Kidney (tissue), 13 donors: ENCODE measurements at regions not wholly inside any gene's neighbourhood (a gene's known extent, or its start where the extent isn't known, plus 50 kb on each side); places are given as distances from the start of the nearest gene placed in this dataset.

Experiments
- DNase-seq, 5 donors: peaks; one replicate each; pipeline ENCODE4 v3.0.0-alpha.2; 2013 to 2020
- FAIRE-seq: peaks from 2 replicates; lab custom pipeline; 2012; peaks lifted over from hg19 to GRCh38; lab: Jason Lieb, UNC
- H3K27ac ChIP-seq, 2 donors: one replicate each; pipeline ENCODE4 v1.7.0; 2013; ENCODE audit warnings: low read depth in 2 of 2, low read length in 2 of 2, inconsistent platforms in 1 of 2
- H3K27me3 ChIP-seq: one replicate; pipeline ENCODE4 v1.7.1; 2013; ENCODE audit warnings: low read length, inconsistent platforms; ENCODE audit not compliant: control insufficient read depth, insufficient read depth
- H3K36me3 ChIP-seq, 3 donors: one replicate each; pipeline versions ENCODE4 v1.7.0 to v1.7.1; 2013; ENCODE audit warnings: low read length in 3 of 3, control low read depth in 1 of 3, inconsistent platforms in 1 of 3; ENCODE audit not compliant: insufficient read depth in 3 of 3, control insufficient read depth in 2 of 3
- H3K4me1 ChIP-seq, 3 donors: one replicate each; pipeline versions ENCODE4 v1.7.0 to v1.7.1; 2013; ENCODE audit warnings: low read length in 3 of 3, inconsistent platforms in 1 of 3, low read depth in 1 of 3; ENCODE audit not compliant: control insufficient read depth in 2 of 3, insufficient read depth in 2 of 3
- H3K4me3 ChIP-seq, 3 donors: one replicate each; pipeline versions ENCODE4 v1.7.0 to v1.8.1; 2013; ENCODE audit warnings: low read length in 3 of 3, control low read depth in 1 of 3, inconsistent platforms in 1 of 3
- H3K9ac ChIP-seq, 3 donors: one replicate each; pipeline versions ENCODE4 v1.7.0 to v1.7.1; 2013; ENCODE audit warnings: low read length in 3 of 3, control low read depth in 1 of 3, inconsistent platforms in 1 of 3
- H3K9me3 ChIP-seq, 3 donors: one replicate each; pipeline versions ENCODE4 v1.7.0 to v1.7.1; 2013; ENCODE audit warnings: low read length in 3 of 3, control low read depth in 1 of 3, inconsistent platforms in 1 of 3; ENCODE audit not compliant: control insufficient read depth in 2 of 3, insufficient read depth in 1 of 3
- intact Hi-C: fragments of 100-400 bp; cut with DNase I; formaldehyde crosslinking; loops from one replicate; pipeline ENCODE4 v1.11.1; 2022
- TF ChIP-seq, protein P1 (sequence below): IDR thresholded peaks from 3 replicates; pipeline ENCODE4 v1.5.1; 2012; ENCODE audit warnings: mild to moderate bottlenecking, moderate library complexity, borderline replicate concordance; ENCODE audit not compliant: insufficient read depth; ENCODE audit errors: extremely low read depth
- donor health status: control.
- donor health status: control.
- donor health status: control.
- donor health status: control.
- donor health status: control.
- donor health status: DM: yes; HTN: yes; CAD: no.
- donor health status: Normal renal cell carcinoma (clear cell type).

DNA sequence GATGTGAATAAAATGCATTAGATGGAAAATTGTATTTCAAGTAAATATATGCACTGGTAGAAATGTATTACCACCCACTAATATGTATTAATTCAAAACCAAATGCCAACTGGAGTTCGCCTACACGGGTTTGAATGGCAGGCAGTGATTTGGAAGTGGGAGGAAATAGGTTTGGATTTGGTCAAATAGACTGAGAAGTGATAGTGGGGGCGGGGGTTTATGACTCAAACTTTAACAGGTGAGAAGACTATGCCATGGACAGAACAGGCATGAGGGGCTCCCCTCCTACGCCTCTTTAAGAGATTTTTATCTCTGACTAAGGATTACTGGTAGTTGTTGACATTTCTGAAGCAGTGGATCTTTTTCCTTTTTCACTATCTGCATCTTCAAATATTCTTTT lies 677.8 kb downstream of the NTRK3 start:
- intact Hi-C loops, result no loop called here
- Histone ChIP-seq H3K4me3 (no peak overlapping the region), H3K9ac (no peak overlapping the region), H3K27ac (no peak overlapping the region), H3K27me3 (no peaks in the 10 kb centered on the region), H3K4me1 (no peaks in the 10 kb centered on the region), H3K36me3 (no peaks in the 10 kb centered on the region), H3K9me3 (no peaks in the 10 kb centered on the region)
- FAIRE-seq, result no peak
- DNase-seq, result no peak
- TF ChIP-seq, protein P1, sequence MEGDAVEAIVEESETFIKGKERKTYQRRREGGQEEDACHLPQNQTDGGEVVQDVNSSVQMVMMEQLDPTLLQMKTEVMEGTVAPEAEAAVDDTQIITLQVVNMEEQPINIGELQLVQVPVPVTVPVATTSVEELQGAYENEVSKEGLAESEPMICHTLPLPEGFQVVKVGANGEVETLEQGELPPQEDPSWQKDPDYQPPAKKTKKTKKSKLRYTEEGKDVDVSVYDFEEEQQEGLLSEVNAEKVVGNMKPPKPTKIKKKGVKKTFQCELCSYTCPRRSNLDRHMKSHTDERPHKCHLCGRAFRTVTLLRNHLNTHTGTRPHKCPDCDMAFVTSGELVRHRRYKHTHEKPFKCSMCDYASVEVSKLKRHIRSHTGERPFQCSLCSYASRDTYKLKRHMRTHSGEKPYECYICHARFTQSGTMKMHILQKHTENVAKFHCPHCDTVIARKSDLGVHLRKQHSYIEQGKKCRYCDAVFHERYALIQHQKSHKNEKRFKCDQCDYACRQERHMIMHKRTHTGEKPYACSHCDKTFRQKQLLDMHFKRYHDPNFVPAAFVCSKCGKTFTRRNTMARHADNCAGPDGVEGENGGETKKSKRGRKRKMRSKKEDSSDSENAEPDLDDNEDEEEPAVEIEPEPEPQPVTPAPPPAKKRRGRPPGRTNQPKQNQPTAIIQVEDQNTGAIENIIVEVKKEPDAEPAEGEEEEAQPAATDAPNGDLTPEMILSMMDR, result no peak

DNA sequence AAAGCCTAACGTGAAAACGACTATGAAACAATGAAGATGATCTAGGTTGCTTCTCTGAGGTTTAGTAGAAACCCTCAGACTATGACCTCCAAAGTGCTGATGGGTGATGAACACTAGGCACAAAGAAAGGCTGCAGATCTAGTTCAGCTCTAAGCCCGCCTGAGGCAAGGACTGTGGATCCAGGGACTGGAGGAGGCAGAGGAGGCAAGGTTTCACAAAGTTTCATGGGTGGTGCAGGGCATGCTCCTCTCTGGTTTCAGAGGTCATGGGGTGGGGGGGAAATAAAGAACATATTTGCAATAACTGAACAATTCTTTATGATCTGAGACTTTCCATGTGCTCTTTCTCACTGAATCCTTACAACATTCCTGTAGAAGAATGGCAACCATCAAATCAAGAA lies 679.2 kb downstream of the NTRK3 start:
- no peaks in the 10 kb centered on the region for H3K36me3 ChIP-seq
- no peak for FAIRE-seq
- DNase-seq, result no peak
- H3K9ac ChIP-seq, result no peak overlapping the region
- no peaks in the 10 kb centered on the region for H3K9me3 ChIP-seq
- no peaks in the 10 kb centered on the region for H3K4me1 ChIP-seq
- H3K27me3 ChIP-seq, result no peaks in the 10 kb centered on the region
- no peak overlapping the region for H3K27ac ChIP-seq
- intact Hi-C loops, result no loop called here
- TF ChIP-seq, protein P1, result no peak
- no peak overlapping the region for H3K4me3 ChIP-seq

DNA sequence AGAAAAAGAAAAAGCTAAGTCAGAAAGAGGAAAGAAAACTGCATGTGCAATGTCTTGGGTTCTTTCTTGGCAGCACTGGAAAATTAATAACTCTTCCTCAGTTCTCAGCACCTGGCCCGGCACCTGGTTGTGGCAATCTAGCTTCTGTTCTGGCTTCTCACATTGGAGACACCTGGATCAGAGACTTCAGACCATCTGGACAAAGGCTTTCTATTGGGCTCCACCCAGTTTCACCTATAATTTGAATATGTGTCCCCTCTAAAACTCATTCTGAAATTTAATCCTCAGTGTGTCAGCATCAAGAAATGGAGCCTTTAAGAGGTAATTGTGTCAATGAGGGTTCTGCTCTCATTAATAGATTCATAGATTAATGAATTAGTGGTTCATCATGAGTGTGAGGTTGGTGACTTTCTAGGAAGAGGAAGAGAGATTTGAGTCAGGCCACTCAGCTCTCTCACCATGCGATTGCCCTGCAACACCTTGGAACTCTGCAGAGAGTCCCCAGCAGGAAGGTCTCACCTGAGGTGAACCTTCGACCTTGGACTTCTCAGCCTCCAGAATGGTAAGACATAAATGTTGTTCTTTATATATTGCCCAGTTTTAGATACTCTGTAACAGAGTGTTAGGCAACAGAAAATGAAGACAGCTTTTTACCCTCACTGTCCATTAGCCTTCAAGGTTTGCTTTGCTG lies 679.9 kb downstream of the NTRK3 start:
- intact Hi-C loops, result no loop called here
- Histone ChIP-seq H3K4me1 (no peaks in the 10 kb centered on the region), H3K9ac (no peak overlapping the region), H3K9me3 (no peaks in the 10 kb centered on the region), H3K36me3 (no peaks in the 10 kb centered on the region), H3K27ac (no peak overlapping the region), H3K4me3 (no peak overlapping the region), H3K27me3 (no peaks in the 10 kb centered on the region)
- TF ChIP-seq, protein P1, result no peak
- DNase-seq (no peak), FAIRE-seq (no peak)
